Gastroesophageal sphincter (tissue), 4 donors: ENCODE measurements at regions not wholly inside any gene's neighbourhood (a gene's known extent, or its start where the extent isn't known, plus 50 kb on each side); places are given as distances from the start of the nearest gene placed in this dataset.

Source experiments
- ATAC-seq: fragments of 150-250 bp; one replicate; pipeline ENCODE4 v1.9.1; 2016; ENCODE audit warnings: mild to moderate bottlenecking, moderate library complexity
- H3K27ac ChIP-seq, 4 donors: fragments of 200-600 bp; sonication (generic) in 3 of 4; 1 replicate in 3 of 4; 2 replicates in 1 of 4; pipeline ENCODE4 v1.5.1; 2016 to 2019
- H3K27me3 ChIP-seq: fragments of 200-600 bp; sonication (generic); one replicate; pipeline ENCODE4 v1.5.1; 2019
- H3K36me3 ChIP-seq, 2 donors: fragments of 200-600 bp; sonication (generic); one replicate each; pipeline ENCODE4 v1.5.1; 2019; ENCODE audit warnings: control low read depth in 1 of 2
- H3K4me1 ChIP-seq, 3 donors: fragments of 200-600 bp; sonication (generic); 1 replicate in 2 of 3; 2 replicates in 1 of 3; pipeline ENCODE4 v1.5.1; 2016 to 2019; ENCODE audit warnings: control low read depth in 2 of 3
- H3K4me3 ChIP-seq, 2 donors: fragments of 200-600 bp; sonication (generic); one replicate each; pipeline ENCODE4 v1.5.1; 2019; ENCODE audit warnings: mild to moderate bottlenecking in 1 of 2, moderate library complexity in 1 of 2
- H3K9me3 ChIP-seq, 3 donors: fragments of 200-600 bp; sonication (generic); one replicate each; pipeline ENCODE4 v1.5.1; 2017 to 2019; ENCODE audit warnings: control low read depth in 2 of 3
- CTCF ChIP-seq, 4 experiments: fragments of 200-600 bp in 2 of 4; fragments of 450-650 bp in 2 of 4; sonication (generic) in 1 of 4; IDR thresholded peaks; one replicate each; pipeline ENCODE4 v1.5.1; 2017 to 2019; ENCODE audit warnings: antibody characterized with exemption in 4 of 4, mild to moderate bottlenecking in 2 of 4, moderate library complexity in 2 of 4
- EP300 ChIP-seq: sonication (generic); formaldehyde crosslinking; IDR thresholded peaks from one replicate; pipeline ENCODE4 v1.6.1; 2017; ENCODE audit warnings: antibody characterized with exemption, mild to moderate bottlenecking
- POLR2A ChIP-seq, 2 donors: fragments of 450-650 bp; IDR thresholded peaks; one replicate each; pipeline ENCODE4 v1.6.1; 2017; ENCODE audit warnings: antibody characterized with exemption in 2 of 2, mild to moderate bottlenecking in 2 of 2, moderate library complexity in 1 of 2
- POLR2AphosphoS5 ChIP-seq: sonication (generic); formaldehyde crosslinking; IDR thresholded peaks from one replicate; pipeline ENCODE4 v1.6.1; 2017; ENCODE audit warnings: antibody characterized with exemption
- WGBS, 2 donors: methylation state at CpG; one replicate each; pipeline ENCODE4 v1.1.5; 2018; ENCODE audit warnings: low coverage in 1 of 2; 5-methylcytosine and 5-hydroxymethylcytosine counted together

GRCh38 chr12:77493302-77494168 lies 337.2 kb upstream of the NAV3 start:
- no peaks in the 10 kb centered on the region for H3K4me1 ChIP-seq
- H3K36me3 ChIP-seq = no peaks in the 10 kb centered on the region
- H3K27ac ChIP-seq = no peak overlapping the region
- TF ChIP-seq POLR2A (IDR thresholded peaks at IDR 0.05) (no peak), EP300 (no peak), CTCF (IDR thresholded peaks at IDR 0.05) (no peak), POLR2AphosphoS5 (no peak)
- 40 to 71% methylated on average over 1 to 2 of the region's 5 CpGs for WGBS, 2 donors
- no peak for ATAC-seq
- H3K9me3 ChIP-seq = no peaks in the 10 kb centered on the region
- H3K4me3 ChIP-seq = no peak overlapping the region
- no peaks in the 10 kb centered on the region for H3K27me3 ChIP-seq

GRCh38 chr12:77492536-77492935 lies 338.2 kb upstream of the NAV3 start:
- Histone ChIP-seq H3K36me3 (no peaks in the 10 kb centered on the region), H3K9me3 (no peaks in the 10 kb centered on the region), H3K4me3 (no peak overlapping the region), H3K27ac (no peak overlapping the region), H3K27me3 (no peaks in the 10 kb centered on the region), H3K4me1 (no peaks in the 10 kb centered on the region)
- TF ChIP-seq CTCF (IDR thresholded peaks at IDR 0.05) (no peak), POLR2A (IDR thresholded peaks at IDR 0.05) (no peak), POLR2AphosphoS5 (no peak), EP300 (no peak)
- no peak for ATAC-seq
- WGBS, 2 donors = 83 to 84% methylated on average over 3 to 4 of the region's 4 CpGs

- Histone ChIP-seq H3K9me3 (no peaks in the 10 kb centered on the region), H3K27ac (no peak overlapping the region), H3K4me3 (no peak overlapping the region), H3K27me3 (no peaks in the 10 kb centered on the region), H3K36me3 (no peaks in the 10 kb centered on the region), H3K4me1 (no peaks in the 10 kb centered on the region)
- ATAC-seq = no peak
- 55 to 63% methylated on average over 3 to 4 of the region's 4 CpGs for WGBS, 2 donors
- TF ChIP-seq POLR2AphosphoS5 (no peak), POLR2A (IDR thresholded peaks at IDR 0.05) (no peak), CTCF (IDR thresholded peaks at IDR 0.05) (no peak), EP300 (no peak)
Measured at GRCh38 chr12:77489331-77489970, 341.2 kb upstream of the NAV3 start.

- H3K4me1 ChIP-seq = no peaks in the 10 kb centered on the region
- no peak for ATAC-seq
- H3K9me3 ChIP-seq = no peaks in the 10 kb centered on the region
- TF ChIP-seq POLR2AphosphoS5 (no peak), CTCF (IDR thresholded peaks at IDR 0.05) (no peak), EP300 (no peak), POLR2A (IDR thresholded peaks at IDR 0.05) (no peak)
- H3K4me3 ChIP-seq = no peak overlapping the region
- no peaks in the 10 kb centered on the region for H3K36me3 ChIP-seq
- H3K27ac ChIP-seq = no peak overlapping the region
- WGBS, 2 donors = 39 to 47% methylated on average over 2 of the region's 2 CpGs
- no peaks in the 10 kb centered on the region for H3K27me3 ChIP-seq
Measured at GRCh38 chr12:77488041-77488620, 342.6 kb upstream of the NAV3 start.
